Stimulated activated CD8-positive, alpha-beta memory T cell treated with anti-CD3 and anti-CD28 coated beads, Interleukin-2, amount 100 ng/mL, for 1 hour (primary cell): ENCODE measurements at regions not wholly inside any gene's neighbourhood (a gene's known extent, or its start where the extent isn't known, plus 50 kb on each side); places are given as distances from the start of the nearest gene placed in this dataset.

Experiments used
- DNase-seq, 2 donors: peaks; one replicate each; pipeline ENCODE4 v3.0.0-alpha.2; 2020; ENCODE audit warnings: low read depth in 2 of 2

DNA sequence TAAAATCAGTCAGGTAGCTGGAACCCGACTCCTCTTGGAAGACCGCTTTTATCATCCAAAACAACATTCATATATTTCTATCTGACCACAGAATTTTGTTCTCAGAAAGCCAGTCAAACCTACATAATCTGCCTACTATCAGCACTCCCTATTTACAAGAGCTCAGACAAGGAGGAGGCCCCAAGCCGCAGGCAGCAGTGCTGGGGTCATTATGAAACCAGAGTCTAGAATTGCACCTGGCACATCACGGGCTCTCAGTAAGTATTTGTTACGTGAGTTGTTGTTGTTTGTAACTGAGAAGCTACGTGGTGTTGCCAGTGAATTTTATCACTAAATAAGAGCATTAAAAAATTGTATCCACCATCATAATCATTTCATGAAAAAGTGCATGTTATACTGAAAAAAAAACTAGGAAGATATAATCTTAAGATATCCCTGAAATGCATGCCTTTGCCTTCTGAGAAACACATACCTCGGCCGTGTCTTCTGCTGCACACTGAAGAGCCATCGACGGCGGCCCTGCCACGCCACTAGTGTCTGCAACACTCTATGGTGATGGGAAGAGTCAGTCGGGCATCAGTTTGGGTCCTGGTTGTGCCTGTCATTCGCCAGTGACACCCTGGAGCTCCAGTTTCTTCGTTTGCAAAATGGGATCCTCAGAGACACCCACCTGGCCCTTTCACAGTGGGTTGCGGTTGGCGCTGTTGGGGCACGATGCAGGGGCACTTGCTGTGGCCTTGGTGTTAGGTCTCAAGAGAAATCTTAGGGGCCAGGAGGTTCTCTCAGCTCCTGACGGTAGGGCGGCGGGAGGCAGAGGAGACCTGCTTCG lies 505.9 kb downstream of the EIPR1 start:
- no peak for DNase-seq

DNA sequence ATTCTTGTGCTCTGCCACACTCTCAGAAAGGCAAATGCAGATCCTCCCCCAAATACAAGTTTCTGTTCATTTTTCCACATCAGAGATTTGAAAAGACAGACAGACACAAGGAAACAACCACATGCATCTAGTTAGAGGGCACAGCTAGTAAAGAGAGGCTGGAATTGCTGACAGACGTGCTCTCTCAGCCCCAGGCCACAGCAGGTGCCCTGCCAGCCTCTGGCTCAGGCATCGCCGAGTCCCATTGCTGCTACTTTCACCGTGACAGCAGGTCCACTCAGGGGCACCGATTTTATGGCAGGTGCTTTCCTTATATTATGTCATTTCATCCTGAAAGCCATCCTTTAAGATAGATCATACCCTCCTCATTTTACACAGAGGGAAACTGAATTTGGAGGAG lies 507.5 kb downstream of the EIPR1 start:
- no peak for DNase-seq

DNA sequence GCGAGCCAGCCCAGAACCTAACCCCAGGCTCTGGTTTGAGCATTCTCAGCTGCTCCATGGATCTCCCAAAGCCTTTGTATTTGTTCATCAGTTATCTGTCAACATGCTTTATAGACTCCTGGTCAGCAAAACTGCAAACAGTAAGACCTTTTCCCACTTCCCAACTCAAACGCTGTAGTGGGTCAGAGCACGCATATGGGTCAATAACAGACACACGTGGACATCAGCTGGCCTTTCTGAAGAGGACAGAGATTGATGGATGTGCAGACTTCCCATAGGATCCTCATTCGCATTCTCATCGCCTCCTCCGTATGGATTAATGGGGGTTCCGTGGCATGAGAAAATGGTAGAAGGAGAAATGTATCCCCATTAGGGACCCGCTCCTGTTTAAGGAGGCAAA lies 508.1 kb downstream of the EIPR1 start:
- DNase-seq, result no peak

DNA sequence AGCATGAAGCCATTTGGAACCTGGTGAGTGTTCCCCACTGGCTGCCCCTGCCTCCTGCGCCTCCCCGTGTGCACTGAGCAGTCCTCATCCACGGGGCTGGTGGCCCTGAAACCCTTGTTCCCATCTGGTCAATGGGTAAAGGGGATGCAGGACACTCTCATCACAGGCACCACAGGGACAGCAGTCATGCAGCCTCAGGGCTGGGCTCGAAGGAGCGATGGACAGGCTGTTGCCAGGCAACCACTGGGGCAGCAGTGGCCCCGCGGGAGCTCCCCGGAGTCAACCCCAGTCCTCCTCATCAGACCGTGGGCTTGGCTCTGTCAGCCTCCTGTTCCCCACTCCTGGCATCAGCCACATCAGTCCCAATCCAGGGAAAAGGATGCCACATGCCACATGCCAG lies 509.5 kb downstream of the EIPR1 start:
- no peak for DNase-seq

DNA sequence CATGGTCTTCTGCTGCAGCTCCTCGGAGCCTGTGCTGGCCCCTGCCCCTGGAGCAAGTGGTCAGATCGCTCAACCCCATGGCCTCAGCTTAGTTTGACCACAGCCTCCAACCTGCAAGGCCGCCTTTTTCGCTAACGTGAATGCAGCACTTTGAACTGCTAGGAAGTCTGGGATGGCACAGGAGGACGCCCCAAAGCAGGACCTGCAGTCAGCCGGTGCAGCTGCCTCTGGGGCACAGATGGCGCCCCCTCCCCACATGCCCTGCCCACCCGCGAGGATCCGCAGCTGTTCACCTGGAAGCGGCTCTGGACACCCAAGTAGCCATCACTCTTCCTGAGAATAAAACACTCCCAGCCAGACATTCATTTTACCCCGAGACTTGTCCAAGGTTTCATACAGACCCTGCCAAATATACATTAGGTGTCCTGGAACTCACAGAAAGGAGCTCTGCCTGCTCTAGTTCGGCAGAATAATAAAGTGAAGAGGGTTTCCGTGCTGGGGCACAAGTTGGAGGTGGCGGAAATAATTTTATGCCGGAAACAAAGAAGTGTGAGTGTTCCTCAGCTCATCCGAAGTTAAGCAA lies 510.1 kb downstream of the EIPR1 start:
- no peak for DNase-seq

DNA sequence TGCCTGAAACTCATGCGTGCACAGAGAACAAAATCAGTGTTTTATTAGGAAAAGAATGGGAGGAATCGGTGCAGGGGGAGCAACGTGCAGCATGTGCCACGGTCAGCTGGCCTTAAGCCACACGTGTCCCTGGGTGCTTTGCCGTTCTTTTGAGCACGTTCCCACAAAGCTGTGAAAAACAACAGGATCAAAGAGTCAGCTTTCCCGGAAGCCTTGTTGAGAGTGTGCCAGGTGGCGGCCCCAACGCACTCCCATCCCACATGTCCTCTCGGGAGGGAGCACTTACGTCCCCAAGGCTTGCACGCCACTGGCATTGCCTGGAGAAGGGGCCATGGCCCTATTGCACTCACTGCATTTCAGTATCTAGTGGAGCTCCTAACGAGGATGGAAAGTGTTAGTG lies 511.2 kb downstream of the EIPR1 start:
- DNase-seq, result no peak

DNA sequence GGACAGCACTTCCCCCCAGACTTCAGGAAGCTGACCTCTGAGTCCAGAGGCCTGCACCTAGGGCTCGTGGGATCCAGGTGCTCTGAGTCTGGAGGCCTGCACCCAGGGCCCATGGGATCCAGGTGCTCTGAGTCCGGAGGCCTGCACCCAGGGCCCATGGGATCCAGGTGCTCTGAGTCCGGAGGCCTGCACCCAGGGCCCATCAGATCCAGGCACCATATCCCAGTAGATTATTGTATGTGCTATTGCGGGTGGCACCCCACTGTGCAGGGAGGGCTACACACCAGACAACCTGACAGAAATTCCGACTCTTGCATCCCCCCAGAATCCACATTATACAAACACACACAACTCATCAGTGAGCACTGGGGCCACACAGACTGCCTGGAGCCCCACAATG lies 515.2 kb downstream of the EIPR1 start:
- no peak for DNase-seq

DNA sequence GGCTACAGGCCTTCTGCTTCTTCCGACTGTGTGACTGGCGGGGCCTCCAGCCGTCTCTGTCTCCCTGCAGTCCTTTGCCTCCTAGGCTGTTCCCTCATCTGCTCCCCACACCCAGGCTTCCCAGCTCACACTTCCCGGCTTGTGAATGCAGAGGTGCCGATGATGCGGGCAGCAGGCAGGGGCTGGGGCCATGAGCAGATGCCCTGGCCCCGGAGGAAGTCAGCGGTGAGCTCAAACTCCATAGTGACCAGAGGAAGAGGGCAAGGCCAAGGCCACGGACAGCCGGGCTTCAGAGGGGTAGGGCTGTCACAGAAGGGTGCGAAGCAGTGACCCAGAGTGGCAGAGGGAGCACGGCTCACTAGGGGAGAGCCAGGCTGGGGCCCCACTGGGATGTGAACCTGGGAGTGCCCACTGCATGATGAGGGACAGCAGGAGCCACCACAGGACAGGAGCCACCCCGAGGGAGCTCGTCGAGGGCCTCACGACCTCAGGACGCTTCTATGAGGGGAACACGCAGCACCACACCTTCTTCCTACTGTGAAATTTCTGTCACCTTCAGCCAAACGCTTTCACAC lies 515.9 kb downstream of the EIPR1 start:
- no peak for DNase-seq

DNA sequence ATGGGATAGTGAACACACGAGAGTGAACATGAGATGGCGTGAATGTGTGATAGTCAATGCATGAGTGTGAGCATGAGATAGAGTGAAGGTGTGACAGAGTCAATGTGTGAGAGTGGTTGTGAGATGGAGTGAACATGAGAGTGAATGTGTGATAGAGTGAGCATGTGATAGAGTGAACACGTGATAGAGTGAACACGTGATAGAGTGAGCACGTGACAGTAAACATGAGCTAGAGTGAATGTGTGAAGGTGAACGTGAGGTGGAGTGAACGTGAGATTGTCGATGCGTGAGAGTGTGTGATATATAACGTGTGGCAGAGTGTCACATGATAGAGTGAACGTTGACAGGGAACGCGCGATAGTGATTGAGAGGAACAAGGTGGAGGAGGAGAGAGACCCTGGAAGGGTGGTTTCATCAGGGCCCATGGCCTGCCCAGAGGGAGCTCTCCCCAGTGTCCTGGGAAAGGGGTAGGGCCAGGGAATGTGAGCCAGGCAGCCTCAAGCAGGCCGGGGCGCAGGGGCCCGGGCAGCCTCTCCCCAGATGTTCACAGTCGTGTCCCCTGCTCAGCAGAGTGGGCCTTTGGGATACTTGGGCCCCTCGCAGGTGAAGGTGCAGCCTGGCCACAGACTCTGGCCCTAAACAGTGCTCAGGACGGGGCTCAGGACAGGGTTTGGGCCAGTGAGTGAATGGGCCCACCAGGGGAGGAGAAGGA lies 516.9 kb downstream of the EIPR1 start:
- DNase-seq, result no peak

DNA sequence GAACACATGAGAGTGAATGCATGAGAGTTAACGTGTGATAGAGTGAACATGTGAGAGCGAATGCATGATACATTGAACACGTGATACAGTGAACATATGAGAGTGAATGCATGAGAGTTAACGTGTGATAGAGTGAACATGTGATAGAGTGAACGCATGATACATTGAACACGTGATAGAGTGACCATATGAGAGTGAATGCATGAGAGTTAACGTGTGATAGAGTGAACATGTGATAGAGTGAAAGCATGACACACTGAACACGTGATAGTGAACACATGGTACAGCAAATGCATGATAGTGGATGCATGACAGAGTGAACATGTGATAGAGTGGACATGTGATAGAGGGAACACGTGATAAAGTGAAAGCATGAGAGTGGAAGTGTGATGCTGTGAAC lies 517.9 kb downstream of the EIPR1 start:
- no peak for DNase-seq

DNA sequence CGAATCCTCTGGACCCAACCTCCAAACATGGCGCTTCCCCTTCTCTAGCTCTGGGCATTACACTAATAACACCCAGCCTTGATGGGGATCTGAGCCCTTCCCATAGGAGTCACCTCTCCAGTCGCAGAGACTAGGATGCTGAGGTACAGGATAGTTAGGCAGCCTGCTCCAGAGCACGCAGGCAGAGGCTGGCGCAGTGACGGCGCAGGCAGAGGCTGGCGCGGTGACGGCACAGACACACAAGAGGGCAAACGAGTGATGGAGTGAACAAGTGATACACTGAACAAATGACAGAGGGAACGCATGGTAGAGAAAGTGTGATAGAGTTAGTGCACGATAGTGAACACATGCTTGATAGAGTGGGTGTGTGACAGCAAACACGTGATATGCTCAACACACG lies 518.5 kb downstream of the EIPR1 start:
- no peak for DNase-seq

DNA sequence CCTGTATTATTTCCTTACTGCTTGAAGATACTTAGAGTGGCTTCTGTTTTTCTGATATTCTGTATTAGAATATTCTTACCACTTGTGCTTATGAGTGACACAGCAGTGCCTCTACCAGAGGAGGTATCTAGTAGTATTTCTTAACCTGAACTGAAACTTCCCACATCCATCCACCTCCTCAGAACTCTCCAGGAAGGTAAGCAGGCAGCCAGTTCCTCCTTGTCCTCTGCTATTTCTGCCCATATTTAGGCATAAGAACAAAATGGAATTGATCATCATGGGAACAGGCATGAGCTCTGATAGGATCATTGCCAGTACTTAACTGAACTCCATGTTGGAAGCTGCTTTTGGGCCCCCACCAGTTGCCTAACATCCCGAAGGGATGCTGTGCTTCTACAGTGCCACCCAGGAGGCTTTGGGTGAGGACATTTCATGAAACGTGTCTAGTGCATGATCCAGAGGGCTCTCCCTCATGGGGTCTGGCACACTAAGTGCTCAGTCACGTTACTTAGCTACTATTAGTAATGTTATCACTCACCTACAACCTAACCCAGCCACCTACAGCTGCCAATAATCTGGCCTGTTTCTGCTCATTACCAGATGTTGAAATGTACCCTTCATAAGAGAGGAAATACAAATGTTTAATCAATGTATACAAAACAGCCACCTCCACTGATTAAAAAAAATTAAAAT lies 520.7 kb downstream of the EIPR1 start:
- no peak for DNase-seq

DNA sequence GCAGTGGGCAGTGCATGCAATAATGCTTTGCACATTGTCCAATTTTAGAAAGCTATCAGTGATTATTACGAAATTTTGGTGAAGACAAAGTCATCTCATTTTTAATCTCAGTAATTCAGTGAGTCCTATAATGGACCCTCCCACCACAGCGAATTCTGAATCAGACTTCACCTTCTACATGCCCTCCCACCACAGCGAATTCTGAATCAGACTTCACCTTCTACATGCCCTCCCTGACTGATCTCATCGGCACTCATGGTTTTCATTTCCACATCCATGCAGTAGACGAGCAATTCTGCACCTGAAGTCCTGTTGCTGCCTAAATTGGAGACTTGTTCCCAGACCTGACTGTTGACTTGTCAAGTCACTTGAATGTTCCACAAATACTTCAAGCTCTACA lies 522.3 kb downstream of the EIPR1 start:
- DNase-seq, result no peak

DNA sequence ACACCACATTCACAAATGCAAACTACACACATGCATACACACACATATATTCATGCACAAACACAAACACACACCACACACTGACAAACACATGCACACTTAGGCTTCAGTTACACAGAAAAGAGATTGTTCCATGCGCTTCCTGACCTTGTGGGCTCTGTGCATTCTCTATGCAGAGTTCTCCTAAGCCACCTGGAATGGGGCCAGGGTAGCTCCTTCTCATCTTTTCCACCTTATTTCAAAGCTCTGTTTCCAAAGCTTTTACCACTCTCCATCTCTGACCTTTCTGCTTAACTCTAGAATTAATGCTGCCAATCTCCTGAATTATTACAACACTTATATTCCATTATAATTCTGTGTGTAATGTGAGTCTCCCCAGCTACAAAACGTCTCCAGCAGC lies 522.3 kb upstream of the MYT1L start:
- DNase-seq, result no peak

DNA sequence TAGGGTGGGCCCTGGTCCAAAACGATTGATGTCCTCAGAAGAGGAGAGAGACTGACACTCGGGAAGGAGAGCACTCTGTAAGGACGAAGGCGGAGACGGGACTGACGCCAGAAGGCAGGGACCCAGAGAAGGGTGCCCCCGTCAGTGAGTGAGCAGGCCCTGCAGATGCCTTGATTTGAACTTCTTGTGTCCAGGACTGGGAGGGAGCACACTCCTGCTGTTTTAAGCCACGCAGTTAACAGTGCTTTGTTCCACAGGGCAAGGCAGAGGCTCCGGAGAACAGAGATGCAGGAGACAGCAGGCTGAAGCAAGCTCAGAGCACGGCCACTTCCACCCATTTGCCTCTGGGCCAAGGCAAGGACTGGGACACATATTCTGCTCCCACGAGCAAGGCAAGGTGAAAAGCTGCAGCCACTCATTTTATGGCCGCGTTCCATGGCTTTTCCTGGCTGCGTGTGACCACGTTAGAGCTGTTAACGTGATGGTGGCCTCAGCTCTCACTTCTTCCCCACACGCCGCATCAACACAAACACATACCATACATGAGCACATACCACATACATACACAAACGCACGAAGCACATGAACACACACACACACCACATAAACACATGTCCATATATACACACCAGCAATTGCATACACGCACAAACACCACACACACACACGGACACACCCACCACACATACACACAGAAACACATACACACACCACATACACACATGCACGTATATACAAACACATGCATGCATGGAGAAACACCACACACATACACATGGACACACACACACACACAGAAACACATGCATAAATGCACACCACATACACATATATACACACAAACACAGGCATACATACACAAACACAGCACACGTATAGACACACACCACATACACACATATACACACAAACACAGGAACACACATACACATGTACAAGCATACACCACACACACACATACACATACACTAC lies 521.0 kb upstream of the MYT1L start:
- DNase-seq, result no peak

DNA sequence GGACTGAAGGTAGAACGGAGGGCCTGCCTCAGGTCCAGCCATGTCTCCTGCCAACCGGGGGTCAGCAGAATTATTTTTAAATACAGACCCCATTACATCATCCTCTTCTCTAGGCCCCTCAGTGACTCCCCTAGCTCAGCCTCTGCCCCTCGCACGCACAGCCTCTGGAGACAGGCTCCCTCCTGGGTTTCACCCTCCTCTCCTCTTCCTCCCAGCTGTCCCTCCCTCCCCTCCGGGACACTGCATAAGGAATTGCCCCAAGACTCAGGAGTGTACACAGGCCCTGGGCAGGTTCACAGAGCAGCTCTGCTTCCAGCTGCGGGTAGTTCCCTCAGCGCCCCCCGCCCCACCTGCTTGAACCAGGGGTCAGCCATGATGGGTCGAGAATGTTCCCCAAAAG lies 520.2 kb upstream of the MYT1L start:
- DNase-seq, result no peak

DNA sequence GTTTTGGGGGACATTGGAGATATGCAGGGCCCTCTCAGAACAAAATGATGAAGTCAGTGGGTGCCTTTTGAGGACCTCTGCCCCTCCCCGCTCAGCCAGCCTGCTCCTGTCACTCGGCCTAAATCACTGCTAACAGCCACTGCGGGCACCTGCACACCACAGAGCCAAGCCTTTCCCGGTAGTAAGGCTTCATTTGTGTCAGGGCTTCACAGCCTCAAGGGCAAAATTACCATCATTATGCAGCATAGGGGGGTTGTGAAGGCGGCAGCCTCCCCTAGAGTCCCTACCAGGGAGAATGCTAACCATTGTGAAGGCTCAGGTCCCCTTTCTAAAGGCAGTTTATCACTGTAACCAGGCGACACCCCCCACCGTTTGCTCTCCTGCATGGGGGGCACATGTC lies 519.8 kb upstream of the MYT1L start:
- DNase-seq, result no peak

DNA sequence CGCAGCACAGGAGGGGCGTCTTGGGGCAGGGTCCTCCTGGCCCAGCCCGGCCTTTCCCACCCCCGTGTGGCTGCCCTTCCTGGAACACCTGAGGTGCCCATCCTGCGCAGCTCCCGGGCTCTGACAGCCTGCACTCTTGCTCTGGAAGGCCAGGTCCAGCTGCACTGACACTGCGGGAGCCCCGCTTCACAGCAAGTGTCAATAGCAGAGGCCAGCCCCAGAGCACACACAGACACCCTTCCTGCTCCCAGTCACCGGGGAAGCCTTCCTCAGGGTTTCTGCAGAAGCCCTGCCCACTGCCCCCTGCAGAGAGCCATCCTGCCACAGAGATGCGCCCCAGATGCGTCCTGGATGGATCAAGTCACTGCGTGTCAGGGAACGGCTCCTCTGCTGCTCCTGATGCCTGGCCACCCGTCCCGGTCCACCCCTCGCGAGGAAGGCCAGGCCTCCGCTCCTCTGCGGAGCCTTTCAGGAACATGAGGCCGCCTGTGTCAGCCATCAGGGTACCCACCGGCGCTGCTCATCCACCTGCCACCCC lies 519.2 kb upstream of the MYT1L start:
- DNase-seq, result no peak

DNA sequence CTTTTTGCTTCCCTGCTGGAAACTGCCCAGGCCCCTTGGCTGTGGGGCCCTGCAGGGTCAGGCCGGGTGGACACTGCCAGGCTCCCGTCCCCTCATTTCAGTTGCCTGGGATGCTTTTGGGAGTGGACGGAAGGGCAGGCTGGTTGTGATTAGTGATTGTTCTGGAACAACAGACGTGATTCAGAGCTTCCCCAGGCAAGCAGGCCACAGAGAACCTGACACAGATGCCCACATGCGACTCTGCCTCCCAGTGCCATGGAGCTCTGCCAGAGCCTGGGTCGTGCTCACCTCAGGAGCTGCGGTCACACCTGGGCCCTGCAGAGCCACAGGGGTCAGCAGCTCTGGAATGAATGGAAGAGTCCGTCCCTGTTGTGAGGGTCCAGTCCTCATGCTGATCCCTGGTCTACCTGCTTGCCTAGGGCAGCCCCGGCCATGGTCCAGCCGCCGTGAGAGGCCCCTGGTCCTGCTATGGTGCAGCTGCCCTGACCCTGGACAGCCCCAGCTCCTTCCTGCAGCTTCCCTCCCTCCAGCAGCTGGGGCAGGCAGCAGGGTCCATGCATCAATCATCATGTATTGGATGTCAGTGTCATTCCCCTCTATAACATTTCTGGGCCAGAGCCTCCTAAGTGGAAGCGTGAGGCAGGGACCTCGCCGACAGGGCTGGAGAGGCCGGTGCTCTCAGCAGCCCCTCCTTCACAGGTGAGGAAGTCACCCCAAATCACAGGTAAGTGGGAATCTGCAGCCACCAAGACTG lies 518.6 kb upstream of the MYT1L start:
- DNase-seq, result no peak
